Ovary (tissue), 7 donors: ENCODE measurements at regions not wholly inside any gene's neighbourhood (a gene's known extent, or its start where the extent isn't known, plus 50 kb on each side); places are given as distances from the start of the nearest gene placed in this dataset.

Source experiments
- DNase-seq, 5 donors: peaks; one replicate each; pipeline ENCODE4 v3.0.0-alpha.2; 2019 to 2020
- H3K27ac ChIP-seq, 2 donors: fragments of 200-600 bp; one replicate each; pipeline versions ENCODE4 v1.5.1 to v1.8.0; 2019 to 2022
- H3K27me3 ChIP-seq: fragments of 200-600 bp; one replicate; pipeline ENCODE4 v1.8.0; 2022
- H3K36me3 ChIP-seq: fragments of 200-600 bp; sonication (generic); one replicate; pipeline ENCODE4 v1.5.1; 2019
- H3K4me1 ChIP-seq: one replicate; pipeline ENCODE4 v1.8.1; 2013; ENCODE audit warnings: mild to moderate bottlenecking, moderate library complexity; ENCODE audit not compliant: insufficient read depth
- H3K4me3 ChIP-seq: fragments of 200-600 bp; sonication (generic); one replicate; pipeline ENCODE4 v1.5.1; 2017
- H3K9me3 ChIP-seq, 2 donors: fragments of 200-600 bp in 1 of 2; sonication (generic) in 1 of 2; one replicate each; pipeline versions ENCODE4 v1.5.1 to v1.8.1; 2013 to 2019; ENCODE audit warnings: mild to moderate bottlenecking in 1 of 2, moderate library complexity in 1 of 2
- CTCF ChIP-seq, 3 donors: fragments of 450-650 bp in 2 of 3; fragments of 200-600 bp in 1 of 3; IDR thresholded peaks; one replicate each; pipeline versions ENCODE4 v1.5.1 to v1.8.0; 2016 to 2022; ENCODE audit warnings: antibody characterized with exemption in 3 of 3, mild to moderate bottlenecking in 1 of 3
- EP300 ChIP-seq: sonication (generic); formaldehyde crosslinking; IDR thresholded peaks from one replicate; pipeline ENCODE4 v1.6.1; 2017; ENCODE audit warnings: antibody characterized with exemption
- POLR2A ChIP-seq: fragments of 450-650 bp; IDR thresholded peaks from one replicate; pipeline ENCODE4 v1.6.1; 2017; ENCODE audit warnings: antibody characterized with exemption, mild to moderate bottlenecking, moderate library complexity
- WGBS, 3 donors: extraction: QIAGEN DNeasy Blood & Tissue Kit in 1 of 3; methylation state at CpG; one replicate each; pipeline versions ENCODE4 v1.1.5 to v1.1.7; 2013 to 2017; 5-methylcytosine and 5-hydroxymethylcytosine counted together
- intact Hi-C, 4 donors: fragments of 100-400 bp; cut with DNase I; formaldehyde crosslinking; loops; one replicate each; pipeline versions ENCODE4 v1.11.0 to v1.15.1; 2022 to 2023
- donor health status: DM: no; HTN: no; CAD: no; lungs with moderate emphysema.
- donor health status: DM: no; HTN: no; CAD: no.
- donor health status: Bipolar disorder and iron deficiency.
- donor health status: DM: no; HTN: no; CAD: no.
- donor health status: DM: yes; HTN: yes; CAD: no.

DNA sequence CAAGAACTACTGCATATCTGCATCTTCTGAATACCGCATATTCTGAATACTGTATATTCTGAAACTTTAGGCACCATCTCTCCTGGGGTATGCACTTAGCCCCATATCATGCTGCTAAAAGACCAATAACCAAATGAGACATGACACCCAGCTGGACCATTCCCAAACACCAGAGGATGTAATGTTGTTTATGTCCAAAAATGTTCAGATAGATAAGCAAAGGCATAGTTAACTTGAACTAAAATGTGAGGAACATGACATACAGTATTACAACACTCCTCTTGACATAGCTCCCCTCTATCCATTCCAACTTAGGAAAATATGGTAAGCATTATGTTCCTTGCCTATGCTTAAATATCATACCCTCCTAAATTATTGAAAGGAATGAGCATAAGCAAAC is 127.3 kb downstream of the TENT5A start:
- intact Hi-C loops, result loop anchor here in 1 of 4 donors (10.0 kb wide), 1 partner anchor 420 kb away; no protein-coding TSS in a partner anchor
- no peak for DNase-seq

DNA sequence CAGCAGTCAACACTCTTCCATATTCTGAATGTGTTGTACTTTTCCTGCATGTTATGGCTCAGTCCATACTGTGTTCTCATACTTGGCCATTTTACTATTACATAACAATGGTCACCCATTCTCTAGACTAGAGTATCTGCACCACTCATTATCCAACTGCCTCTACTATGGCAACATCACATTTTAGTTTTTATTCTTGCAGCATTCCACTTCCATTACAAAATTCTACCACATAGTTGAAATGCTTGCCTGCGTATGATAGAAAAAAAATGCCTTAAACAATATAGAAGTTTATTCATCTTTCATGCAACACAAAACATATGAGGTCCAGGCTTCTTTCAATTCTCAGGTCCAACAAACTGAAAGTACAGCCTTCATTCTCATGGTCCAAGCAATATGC is 128.0 kb downstream of the TENT5A start:
- Histone ChIP-seq H3K27ac (no peak overlapping the region), H3K27me3 (no peaks in the 10 kb centered on the region), H3K4me3 (no peak overlapping the region), H3K4me1 (no peaks in the 10 kb centered on the region), H3K36me3 (no peaks in the 10 kb centered on the region), H3K9me3 (no peaks in the 10 kb centered on the region)
- TF ChIP-seq CTCF (IDR thresholded peaks at IDR 0.05) (no peak), EP300 (no peak), POLR2A (no peak)
- DNase-seq, result no peak
- intact Hi-C loops, result loop anchor here in 1 of 4 donors (10.0 kb wide), 1 partner anchor 420 kb away; no protein-coding TSS in a partner anchor
- 91 to 96% (median 91%) methylated on average over 1 of the region's 1 CpG for WGBS, 3 donors

More for the DNA sequence above, 127.3 kb downstream of the TENT5A start:
- 95 to 100% (median 100%) methylated on average over 1 of the region's 1 CpG for WGBS, 3 donors
- TF ChIP-seq CTCF (IDR thresholded peaks at IDR 0.05), result no peak
- TF ChIP-seq POLR2A, result no peak
- no peak for TF ChIP-seq EP300
- H3K27me3 ChIP-seq, result no peaks in the 10 kb centered on the region
- no peak overlapping the region for H3K4me3 ChIP-seq
- H3K4me1 ChIP-seq, result no peaks in the 10 kb centered on the region
- no peak overlapping the region for H3K27ac ChIP-seq
- H3K36me3 ChIP-seq, result no peaks in the 10 kb centered on the region
- no peaks in the 10 kb centered on the region for H3K9me3 ChIP-seq

GRCh38 chr6:81623106-81623759 is 129.2 kb downstream of the TENT5A start:
- intact Hi-C loops, result loop anchor here in 1 of 4 donors (10.0 kb wide), 1 partner anchor 418 kb away; no protein-coding TSS in a partner anchor
- Histone ChIP-seq H3K27me3 (no peaks in the 10 kb centered on the region), H3K36me3 (no peaks in the 10 kb centered on the region), H3K4me3 (no peak overlapping the region), H3K9me3 (no peaks in the 10 kb centered on the region), H3K27ac (no peak overlapping the region), H3K4me1 (no peaks in the 10 kb centered on the region)
- no peak for DNase-seq
- TF ChIP-seq POLR2A (no peak), EP300 (no peak), CTCF (IDR thresholded peaks at IDR 0.05) (no peak)

DNA sequence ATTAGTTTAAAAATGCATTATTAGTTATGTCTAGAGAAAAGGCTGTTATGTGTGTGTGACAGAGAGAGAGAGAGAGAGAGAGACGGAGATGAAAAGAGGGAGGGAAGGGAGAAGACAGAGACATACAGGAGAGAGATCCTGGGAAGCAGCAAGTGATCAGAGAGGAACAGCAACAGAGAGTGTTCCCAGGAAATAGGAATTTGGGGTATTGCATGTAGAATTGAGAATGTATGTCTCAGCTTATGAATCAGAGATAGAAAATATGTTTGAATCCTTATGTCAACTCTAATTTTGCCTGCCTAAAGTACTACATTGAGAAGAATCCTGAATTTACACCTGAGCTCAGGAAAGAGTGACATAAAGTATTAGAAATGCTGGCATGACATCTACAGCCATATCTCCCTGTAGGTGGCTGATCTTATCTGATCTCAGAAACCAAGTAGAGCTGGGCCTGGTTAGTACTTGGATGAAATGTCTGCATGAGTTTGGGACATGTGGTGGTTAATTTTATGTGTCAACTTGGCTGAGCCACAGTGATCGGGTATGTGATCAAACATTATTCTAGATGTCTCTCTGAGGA is 130.6 kb downstream of the TENT5A start:
- no peak for TF ChIP-seq POLR2A
- TF ChIP-seq EP300, result no peak
- no peak for TF ChIP-seq CTCF (IDR thresholded peaks at IDR 0.05)
- WGBS, 3 donors, result 82 to 90% (median 88%) methylated on average over 2 of the region's 2 CpGs
- Histone ChIP-seq H3K27me3 (no peaks in the 10 kb centered on the region), H3K4me3 (no peak overlapping the region), H3K4me1 (no peaks in the 10 kb centered on the region), H3K9me3 (no peaks in the 10 kb centered on the region), H3K27ac (no peak overlapping the region), H3K36me3 (no peaks in the 10 kb centered on the region)
- no peak for DNase-seq
- intact Hi-C loops, result loop anchor here in 1 of 4 donors (10.0 kb wide), 1 partner anchor 417 kb away; no protein-coding TSS in a partner anchor
